ENCODE measurements at regions not wholly inside any gene's neighbourhood (a gene's known extent, or its start where the extent isn't known, plus 50 kb on each side); places are given as distances from the start of the nearest gene placed in this dataset.

DNA sequence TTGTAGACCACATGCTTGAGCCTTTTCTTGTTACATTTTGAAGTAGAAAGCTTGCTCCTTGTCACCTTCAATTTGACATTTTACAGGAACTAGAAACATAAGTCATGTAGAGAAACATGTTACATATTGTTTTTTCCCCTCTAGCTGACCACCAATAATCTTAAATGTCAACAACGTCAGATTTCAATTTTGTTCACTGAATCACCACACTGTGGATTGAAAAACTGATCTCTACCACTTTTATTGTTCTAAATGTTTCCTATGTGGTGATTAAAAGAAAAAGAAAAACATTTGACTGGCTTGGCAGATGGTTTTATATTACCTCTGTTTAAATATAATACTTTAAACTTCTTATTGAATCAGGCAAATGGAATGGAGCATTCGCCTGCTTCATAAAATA lies 87.7 kb downstream of the DSEL start:
- DNase-seq: no peak
- no peaks in the 10 kb centered on the region for H3K9me3 ChIP-seq
- WGBS (ENCODE audit: insufficient coverage): no CpG with 5 or more reads among the region's 2 CpGs
- Mint-ChIP-seq H3K27me3 (no peaks in the 10 kb centered on the region), H3K4me1 (no peaks in the 10 kb centered on the region), H3K36me3 (no peaks in the 10 kb centered on the region), H3K27ac (no peak overlapping the region), H3K4me3 (no peak overlapping the region), H3K9me3 (no peaks in the 10 kb centered on the region)
- H3K27ac ChIP-seq (ENCODE audit: low read length): no peak overlapping the region
- H3K4me1 ChIP-seq (ENCODE audit: control insufficient read depth in 1 of 2, extremely low read depth in 1 of 2, insufficient read depth in 2 of 2, low read length in 2 of 2): no peaks in the 10 kb centered on the region
- ChIA-PET CTCF (no interaction called here), POLR2A (interaction anchor here in 1 of 2 donors (0.6 kb wide), 1 partner anchor 55 kb away, joined by 3 read pairs; no protein-coding TSS in a partner anchor)
- no peaks in the 10 kb centered on the region for H3K27me3 ChIP-seq (replicated peaks in 1 of 2; ENCODE audit: control insufficient read depth in 2 of 2, extremely low read depth in 1 of 2, insufficient read depth in 2 of 2, low read length in 1 of 2)
- H3K4me3 ChIP-seq (ENCODE audit: control insufficient read depth in 1 of 2, extremely low read depth in 1 of 2, low read length in 1 of 2): no peak overlapping the region
- H3K36me3 ChIP-seq (ENCODE audit: control insufficient read depth in 2 of 2, extremely low read depth in 1 of 2, insufficient read depth in 1 of 2, low read length in 1 of 2): no peaks in the 10 kb centered on the region
- no peak for ATAC-seq (replicated peaks in 1 of 4)

DNA sequence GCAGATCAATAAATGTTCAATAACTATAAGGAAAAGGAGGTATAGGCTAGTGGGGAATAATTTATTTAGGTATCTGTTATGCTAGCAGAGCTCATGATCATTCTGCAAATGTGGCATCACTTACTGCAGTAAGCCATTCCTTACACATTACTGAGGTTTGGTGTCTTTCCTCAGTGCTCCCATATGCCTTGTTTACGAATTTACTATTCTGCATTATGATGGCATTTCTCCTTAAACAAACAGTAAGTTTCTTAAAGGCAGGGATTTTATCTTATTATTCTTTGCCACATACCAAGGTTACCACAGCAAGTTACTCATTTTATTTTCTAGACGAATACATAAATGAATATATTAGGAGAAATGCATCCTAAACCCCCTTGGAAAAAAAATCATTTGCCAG lies 88.4 kb downstream of the DSEL start:
- H3K27ac Mint-ChIP-seq: no peak overlapping the region
- ATAC-seq (replicated peaks in 1 of 4) (no peak), DNase-seq (no peak)
- POLR2A ChIA-PET: interaction anchor here in 1 of 2 donors (0.7 kb wide), 1 partner anchor 9 kb away, joined by 3 read pairs; no protein-coding TSS in a partner anchor
- WGBS (ENCODE audit: insufficient coverage): no CpG with 5 or more reads among the region's 2 CpGs
- Histone ChIP-seq H3K4me1 (ENCODE audit: control insufficient read depth in 1 of 2, extremely low read depth in 1 of 2, insufficient read depth in 2 of 2, low read length in 2 of 2) (no peaks in the 10 kb centered on the region), H3K36me3 (ENCODE audit: control insufficient read depth in 2 of 2, extremely low read depth in 1 of 2, insufficient read depth in 1 of 2, low read length in 1 of 2) (no peaks in the 10 kb centered on the region), H3K27me3 (replicated peaks in 1 of 2; ENCODE audit: control insufficient read depth in 2 of 2, extremely low read depth in 1 of 2, insufficient read depth in 2 of 2, low read length in 1 of 2) (no peaks in the 10 kb centered on the region), H3K9me3 (no peaks in the 10 kb centered on the region), H3K27ac (ENCODE audit: low read length) (no peak overlapping the region), H3K4me3 (ENCODE audit: control insufficient read depth in 1 of 2, extremely low read depth in 1 of 2, low read length in 1 of 2) (no peak overlapping the region)
- no peaks in the 10 kb centered on the region for H3K27me3 Mint-ChIP-seq
- no peaks in the 10 kb centered on the region for H3K36me3 Mint-ChIP-seq
- H3K4me1 Mint-ChIP-seq: no peaks in the 10 kb centered on the region
- no peak overlapping the region for H3K4me3 Mint-ChIP-seq
- CTCF ChIA-PET: no interaction called here
- no peaks in the 10 kb centered on the region for H3K9me3 Mint-ChIP-seq

- H3K4me1 Mint-ChIP-seq: no peaks in the 10 kb centered on the region
- no peak overlapping the region for H3K4me3 Mint-ChIP-seq
- ATAC-seq (replicated peaks in 1 of 4) (no peak), DNase-seq (no peak)
- Histone ChIP-seq H3K4me3 (ENCODE audit: control insufficient read depth in 1 of 2, extremely low read depth in 1 of 2, low read length in 1 of 2) (no peak overlapping the region), H3K9me3 (no peaks in the 10 kb centered on the region), H3K4me1 (ENCODE audit: control insufficient read depth in 1 of 2, extremely low read depth in 1 of 2, insufficient read depth in 2 of 2, low read length in 2 of 2) (no peaks in the 10 kb centered on the region), H3K27ac (ENCODE audit: low read length) (no peak overlapping the region), H3K27me3 (replicated peaks in 1 of 2; ENCODE audit: control insufficient read depth in 2 of 2, extremely low read depth in 1 of 2, insufficient read depth in 2 of 2, low read length in 1 of 2) (no peaks in the 10 kb centered on the region), H3K36me3 (ENCODE audit: control insufficient read depth in 2 of 2, extremely low read depth in 1 of 2, insufficient read depth in 1 of 2, low read length in 1 of 2) (no peaks in the 10 kb centered on the region)
- H3K27ac Mint-ChIP-seq: no peak overlapping the region
- WGBS (ENCODE audit: insufficient coverage): 80% methylated on average over 2 of the region's 5 CpGs
- no peaks in the 10 kb centered on the region for H3K9me3 Mint-ChIP-seq
- no peaks in the 10 kb centered on the region for H3K27me3 Mint-ChIP-seq
- ChIA-PET CTCF (no interaction called here), POLR2A (interaction anchor here in 1 of 2 donors (0.6 kb wide), 1 partner anchor 90 kb away, joined by 3 read pairs; no protein-coding TSS in a partner anchor)
- no peaks in the 10 kb centered on the region for H3K36me3 Mint-ChIP-seq
Observed at GRCh38 chr18:67426486-67426885, 90.0 kb downstream of the DSEL start.

GRCh38 chr18:67425672-67426071 lies 90.8 kb downstream of the DSEL start:
- H3K36me3 ChIP-seq (ENCODE audit: control insufficient read depth in 2 of 2, extremely low read depth in 1 of 2, insufficient read depth in 1 of 2, low read length in 1 of 2): no peaks in the 10 kb centered on the region
- ATAC-seq (replicated peaks in 1 of 4): no peak
- ChIA-PET CTCF (no interaction called here), POLR2A (interaction anchor here in 1 of 2 donors (0.6 kb wide), 1 partner anchor 253 kb away, joined by 7 read pairs; no protein-coding TSS in a partner anchor)
- Mint-ChIP-seq H3K27ac (no peak overlapping the region), H3K36me3 (no peaks in the 10 kb centered on the region), H3K27me3 (no peaks in the 10 kb centered on the region), H3K4me3 (no peak overlapping the region), H3K9me3 (no peaks in the 10 kb centered on the region), H3K4me1 (no peaks in the 10 kb centered on the region)
- no peak overlapping the region for H3K4me3 ChIP-seq (ENCODE audit: control insufficient read depth in 1 of 2, extremely low read depth in 1 of 2, low read length in 1 of 2)
- no peaks in the 10 kb centered on the region for H3K9me3 ChIP-seq
- H3K27me3 ChIP-seq (replicated peaks in 1 of 2; ENCODE audit: control insufficient read depth in 2 of 2, extremely low read depth in 1 of 2, insufficient read depth in 2 of 2, low read length in 1 of 2): no peaks in the 10 kb centered on the region
- H3K27ac ChIP-seq (ENCODE audit: low read length): no peak overlapping the region
- H3K4me1 ChIP-seq (ENCODE audit: control insufficient read depth in 1 of 2, extremely low read depth in 1 of 2, insufficient read depth in 2 of 2, low read length in 2 of 2): no peaks in the 10 kb centered on the region
- no peak for DNase-seq

GRCh38 chr18:67421651-67422050 lies 94.9 kb downstream of the DSEL start:
- peaks cover 0 to 4% of the 10 kb centered on the region in 2 experiments for H3K4me1 ChIP-seq (ENCODE audit: control insufficient read depth in 1 of 2, extremely low read depth in 1 of 2, insufficient read depth in 2 of 2, low read length in 2 of 2)
- no peak for ATAC-seq (replicated peaks in 1 of 4)

GRCh38 chr18:67417864-67418523 lies 98.5 kb downstream of the DSEL start:
- H3K27ac ChIP-seq (ENCODE audit: low read length): peak overlapping the region; percentile 0
- ChIA-PET CTCF (no interaction called here), POLR2A (interaction anchor here in 1 of 2 donors (0.7 kb wide), 1 partner anchor 65 kb away, joined by 5 read pairs; no protein-coding TSS in a partner anchor)
- H3K27ac Mint-ChIP-seq: peak overlapping the region; percentile 54 to 79
- 10% methylated on average over 2 of the region's 6 CpGs for WGBS (ENCODE audit: insufficient coverage)
- peak overlapping the region; percentile 58 to 69 (median 64) for H3K4me3 Mint-ChIP-seq
- no peaks in the 10 kb centered on the region for H3K27me3 Mint-ChIP-seq
- H3K4me3 ChIP-seq (ENCODE audit: control insufficient read depth in 1 of 2, extremely low read depth in 1 of 2, low read length in 1 of 2): peak overlapping the region; percentile 44 to 45
- no peaks in the 10 kb centered on the region for H3K9me3 ChIP-seq
- H3K36me3 Mint-ChIP-seq: no peaks in the 10 kb centered on the region
- H3K4me1 Mint-ChIP-seq: peaks cover 7 to 9% (median 8%) of the 10 kb centered on the region in 3 donors
- ATAC-seq (replicated peaks in 1 of 4) (peak; percentile 54 to 91 (median 80)), DNase-seq (peak in 6 of 35 experiments; percentile 0 to 52 (median 6))
- no peaks in the 10 kb centered on the region for H3K36me3 ChIP-seq (ENCODE audit: control insufficient read depth in 2 of 2, extremely low read depth in 1 of 2, insufficient read depth in 1 of 2, low read length in 1 of 2)
- no peaks in the 10 kb centered on the region for H3K9me3 Mint-ChIP-seq
- peaks cover 0 to 4% of the 10 kb centered on the region in 2 experiments for H3K4me1 ChIP-seq (ENCODE audit: control insufficient read depth in 1 of 2, extremely low read depth in 1 of 2, insufficient read depth in 2 of 2, low read length in 2 of 2)
- no peaks in the 10 kb centered on the region for H3K27me3 ChIP-seq (replicated peaks in 1 of 2; ENCODE audit: control insufficient read depth in 2 of 2, extremely low read depth in 1 of 2, insufficient read depth in 2 of 2, low read length in 1 of 2)

More at GRCh38 chr18:67421651-67422050, 94.9 kb downstream of the DSEL start:
- Mint-ChIP-seq H3K4me1 (peaks cover 7 to 9% (median 8%) of the 10 kb centered on the region in 3 donors), H3K27me3 (no peaks in the 10 kb centered on the region), H3K36me3 (no peaks in the 10 kb centered on the region), H3K9me3 (no peaks in the 10 kb centered on the region), H3K27ac (no peak overlapping the region), H3K4me3 (no peak overlapping the region)
- H3K27ac ChIP-seq (ENCODE audit: low read length): no peak overlapping the region
- H3K27me3 ChIP-seq (replicated peaks in 1 of 2; ENCODE audit: control insufficient read depth in 2 of 2, extremely low read depth in 1 of 2, insufficient read depth in 2 of 2, low read length in 1 of 2): no peaks in the 10 kb centered on the region
- ChIA-PET CTCF (no interaction called here), POLR2A (no interaction called here)
- H3K9me3 ChIP-seq: no peaks in the 10 kb centered on the region
- WGBS (ENCODE audit: insufficient coverage): no CpG with 5 or more reads among the region's 1 CpG
- no peak for DNase-seq
- H3K4me3 ChIP-seq (ENCODE audit: control insufficient read depth in 1 of 2, extremely low read depth in 1 of 2, low read length in 1 of 2): no peak overlapping the region
- no peaks in the 10 kb centered on the region for H3K36me3 ChIP-seq (ENCODE audit: control insufficient read depth in 2 of 2, extremely low read depth in 1 of 2, insufficient read depth in 1 of 2, low read length in 1 of 2)

All from T-cell (primary cell).